OCI-LY1 (cell line): ENCODE measurements at regions not wholly inside any gene's neighbourhood (a gene's known extent, or its start where the extent isn't known, plus 50 kb on each side); places are given as distances from the start of the nearest gene placed in this dataset.

Experiments used
- H2AFZ ChIP-seq: fragments of 200-600 bp; sonication (generic), shearing (Covaris generic); 2 replicates; pipeline ENCODE4 v1.6.0; 2014; ENCODE audit warnings: antibody characterized with exemption, mild to moderate bottlenecking, low read length
- H3F3A ChIP-seq: fragments of 200-600 bp; sonication (generic), shearing (Covaris generic); 2 replicates; pipeline ENCODE4 v1.6.0; 2014; ENCODE audit warnings: mild to moderate bottlenecking, antibody characterized with exemption, low read length, moderate library complexity; ENCODE audit not compliant: insufficient read depth
- H3K27ac ChIP-seq: fragments of 200-600 bp; sonication (generic); 2 replicates; pipeline ENCODE4 v1.5.1; 2014; ENCODE audit warnings: low read length, mixed run types, mild to moderate bottlenecking, low read depth; ENCODE audit not compliant: poor library complexity, severe bottlenecking
- H3K27me3 ChIP-seq: fragments of 200-600 bp; sonication (generic); 2 replicates; pipeline ENCODE4 v1.6.0; 2014; ENCODE audit warnings: antibody characterized with exemption, mild to moderate bottlenecking, low read length, moderate library complexity; ENCODE audit not compliant: insufficient read depth
- H3K36me3 ChIP-seq: fragments of 200-600 bp; sonication (generic); 2 replicates; pipeline ENCODE4 v1.6.1; 2014; ENCODE audit warnings: mild to moderate bottlenecking, antibody characterized with exemption, low read length, moderate library complexity, mixed read lengths; ENCODE audit not compliant: insufficient read depth
- H3K4me1 ChIP-seq: fragments of 200-600 bp; sonication (generic); 2 replicates; pipeline ENCODE4 v1.5.1; 2014; ENCODE audit warnings: mild to moderate bottlenecking, low read length, moderate library complexity; ENCODE audit not compliant: insufficient read depth, severe bottlenecking
- H3K4me2 ChIP-seq: fragments of 200-600 bp; sonication (generic), shearing (Covaris generic); 2 replicates; pipeline ENCODE4 v1.6.1; 2014; ENCODE audit warnings: low read length
- H3K4me3 ChIP-seq: fragments of 200-600 bp; sonication (generic); 2 replicates; pipeline ENCODE4 v1.5.1; 2014; ENCODE audit warnings: low read length, low read depth, mild to moderate bottlenecking, mixed read lengths; ENCODE audit not compliant: poor library complexity, severe bottlenecking
- H3K79me2 ChIP-seq: fragments of 200-600 bp; shearing (Covaris generic); 2 replicates; pipeline ENCODE4 v1.6.1; 2016; ENCODE audit warnings: mixed run types, low read length, mixed read lengths; ENCODE audit not compliant: insufficient read depth
- H3K9ac ChIP-seq: fragments of 200-600 bp; sonication (generic), shearing (Covaris generic); 2 replicates; pipeline ENCODE4 v1.6.1; 2014; ENCODE audit warnings: mild to moderate bottlenecking, low read length, mixed read lengths
- H3K9me2 ChIP-seq: fragments of 200-600 bp; sonication (generic), shearing (Covaris generic); 2 replicates; pipeline ENCODE4 v1.6.1; 2014; ENCODE audit warnings: low read depth, mild to moderate bottlenecking, low read length, mixed read lengths
- H3K9me3 ChIP-seq: fragments of 200-600 bp; shearing (Covaris generic); 2 replicates; pipeline ENCODE4 v1.6.1; 2014; ENCODE audit warnings: low read length, mixed read lengths
- H4K20me1 ChIP-seq: fragments of 200-600 bp; sonication (generic), shearing (Covaris generic); 2 replicates; pipeline ENCODE4 v1.6.0; 2016; ENCODE audit warnings: mild to moderate bottlenecking, low read length; ENCODE audit not compliant: insufficient read depth
- EZH2 ChIP-seq: fragments of 200-600 bp; sonication (generic), shearing (Covaris generic); IDR thresholded peaks from 2 replicates; pipeline ENCODE4 v1.8.0; 2017; ENCODE audit warnings: borderline replicate concordance, mixed run types, mild to moderate bottlenecking, antibody characterized with exemption, low read length, moderate library complexity, mixed read lengths
- TF ChIP-seq, protein P1 (sequence below): fragments of 200-600 bp; sonication (generic), shearing (Covaris generic); IDR thresholded peaks from 2 replicates; pipeline ENCODE4 v1.5.1; 2017; ENCODE audit warnings: mild to moderate bottlenecking, antibody characterized with exemption, low read length, moderate library complexity, mixed read lengths

DNA sequence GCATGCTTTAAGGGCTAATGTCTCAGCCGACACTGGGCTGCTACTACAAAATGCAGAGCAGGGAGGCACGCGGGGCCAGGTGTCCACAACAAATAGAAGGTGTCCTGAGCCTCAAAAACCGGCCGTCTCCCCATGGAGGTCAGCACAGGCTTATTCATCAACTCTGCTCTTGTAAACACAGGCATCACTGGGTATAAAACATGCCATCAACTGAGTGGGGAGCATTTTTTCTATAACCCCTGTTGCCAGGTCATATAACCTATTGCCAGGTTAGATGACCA, 271.6 kb downstream of the AUH start:
- Histone ChIP-seq H3F3A (no peaks in the 10 kb centered on the region), H3K9me2 (no peaks in the 10 kb centered on the region), H3K27ac (no peak overlapping the region), H3K79me2 (no peaks in the 10 kb centered on the region), H3K36me3 (no peaks in the 10 kb centered on the region), H3K27me3 (no peaks in the 10 kb centered on the region), H3K4me1 (no peaks in the 10 kb centered on the region), H4K20me1 (no peaks in the 10 kb centered on the region), H2AFZ (no peak overlapping the region), H3K9ac (no peak overlapping the region), H3K4me3 (no peak overlapping the region), H3K9me3 (no peaks in the 10 kb centered on the region), H3K4me2 (no peak overlapping the region)
- TF ChIP-seq, protein P1, sequence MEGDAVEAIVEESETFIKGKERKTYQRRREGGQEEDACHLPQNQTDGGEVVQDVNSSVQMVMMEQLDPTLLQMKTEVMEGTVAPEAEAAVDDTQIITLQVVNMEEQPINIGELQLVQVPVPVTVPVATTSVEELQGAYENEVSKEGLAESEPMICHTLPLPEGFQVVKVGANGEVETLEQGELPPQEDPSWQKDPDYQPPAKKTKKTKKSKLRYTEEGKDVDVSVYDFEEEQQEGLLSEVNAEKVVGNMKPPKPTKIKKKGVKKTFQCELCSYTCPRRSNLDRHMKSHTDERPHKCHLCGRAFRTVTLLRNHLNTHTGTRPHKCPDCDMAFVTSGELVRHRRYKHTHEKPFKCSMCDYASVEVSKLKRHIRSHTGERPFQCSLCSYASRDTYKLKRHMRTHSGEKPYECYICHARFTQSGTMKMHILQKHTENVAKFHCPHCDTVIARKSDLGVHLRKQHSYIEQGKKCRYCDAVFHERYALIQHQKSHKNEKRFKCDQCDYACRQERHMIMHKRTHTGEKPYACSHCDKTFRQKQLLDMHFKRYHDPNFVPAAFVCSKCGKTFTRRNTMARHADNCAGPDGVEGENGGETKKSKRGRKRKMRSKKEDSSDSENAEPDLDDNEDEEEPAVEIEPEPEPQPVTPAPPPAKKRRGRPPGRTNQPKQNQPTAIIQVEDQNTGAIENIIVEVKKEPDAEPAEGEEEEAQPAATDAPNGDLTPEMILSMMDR = no peak
- TF ChIP-seq EZH2 = no peak

- Histone ChIP-seq H3K27me3 (no peaks in the 10 kb centered on the region), H3K4me2 (no peak overlapping the region), H3K4me1 (no peaks in the 10 kb centered on the region), H3K27ac (no peak overlapping the region), H2AFZ (no peak overlapping the region), H3K9me3 (no peaks in the 10 kb centered on the region), H3K36me3 (no peaks in the 10 kb centered on the region), H3K4me3 (no peak overlapping the region), H3F3A (no peaks in the 10 kb centered on the region), H4K20me1 (no peaks in the 10 kb centered on the region), H3K9ac (no peak overlapping the region), H3K9me2 (no peaks in the 10 kb centered on the region), H3K79me2 (no peaks in the 10 kb centered on the region)
- TF ChIP-seq, protein P1 = no peak
- no peak for TF ChIP-seq EZH2
These were observed 269.5 kb downstream of the AUH start for GRCh38 chr9:91092214-91092613.

DNA sequence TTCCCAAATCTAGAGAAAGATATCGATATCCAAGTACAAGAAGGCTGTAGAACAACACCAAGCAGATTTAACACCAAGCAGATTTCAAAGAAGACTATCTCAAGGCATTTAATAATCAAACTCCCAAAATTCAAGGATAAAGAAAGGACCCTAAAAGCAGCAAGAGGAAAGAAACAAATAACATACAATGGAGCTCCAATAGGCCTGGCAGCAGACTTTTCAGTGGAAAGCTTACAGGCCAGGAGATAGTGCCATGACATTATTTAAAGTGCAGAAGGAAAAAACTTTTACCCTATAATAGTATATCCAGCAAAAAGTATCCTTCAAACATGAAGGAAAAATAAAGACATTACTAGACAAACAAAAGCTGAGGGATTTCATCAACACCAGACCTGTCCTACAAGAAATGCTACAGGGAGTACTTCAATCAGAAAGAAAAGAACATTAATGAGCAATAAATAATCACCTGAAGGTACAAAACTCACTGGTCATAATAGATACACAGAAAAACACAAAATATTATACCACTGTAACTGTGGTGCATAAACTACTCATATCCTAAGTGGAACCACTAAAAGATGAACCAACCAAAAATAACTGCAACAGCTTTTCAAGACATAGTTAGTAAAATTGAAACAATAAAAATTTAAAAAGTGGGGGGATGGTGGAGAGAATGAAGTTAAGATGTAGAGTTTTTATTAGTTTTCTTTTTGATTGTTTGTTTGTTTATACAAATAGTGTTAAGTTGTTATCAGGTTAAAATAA, 267.2 kb downstream of the AUH start:
- Histone ChIP-seq H3K27ac (no peak overlapping the region), H3K4me2 (no peak overlapping the region), H3K36me3 (no peaks in the 10 kb centered on the region), H3K27me3 (no peaks in the 10 kb centered on the region), H3K9ac (no peak overlapping the region), H3K4me3 (no peak overlapping the region), H3K9me2 (no peaks in the 10 kb centered on the region), H3K9me3 (no peaks in the 10 kb centered on the region), H4K20me1 (no peaks in the 10 kb centered on the region), H3F3A (no peaks in the 10 kb centered on the region), H3K4me1 (no peaks in the 10 kb centered on the region), H2AFZ (no peak overlapping the region), H3K79me2 (no peaks in the 10 kb centered on the region)
- no peak for TF ChIP-seq EZH2
- TF ChIP-seq, protein P1 = no peak
